Right lobe of liver (tissue), 4 donors: ENCODE measurements at regions not wholly inside any gene's neighbourhood (a gene's known extent, or its start where the extent isn't known, plus 50 kb on each side); places are given as distances from the start of the nearest gene placed in this dataset.

Experiments
- CTCF ChIP-seq, 4 donors: fragments of 200-600 bp in 3 of 4; fragments of 450-650 bp in 1 of 4; IDR thresholded peaks; one replicate each; pipeline versions ENCODE4 v1.5.1 to v1.8.0; 2016 to 2022; ENCODE audit warnings: antibody characterized with exemption in 4 of 4, mild to moderate bottlenecking in 2 of 4
- POLR2A ChIP-seq: fragments of 450-650 bp; IDR thresholded peaks from one replicate; pipeline ENCODE4 v1.6.1; 2017; ENCODE audit warnings: antibody characterized with exemption, mild to moderate bottlenecking
- donor health status: DM: no; HTN: no; CAD: no.
- donor health status: DM: no; HTN: no; CAD: no.
- donor health status: DM: no; HTN: yes; CAD: no.

- no peak for TF ChIP-seq POLR2A
- TF ChIP-seq CTCF (IDR thresholded peaks at IDR 0.05) = no peak
Measured at GRCh38 chr3:84096188-84096587, 862.6 kb upstream of the CADM2 start.
